ENCODE measurements at regions not wholly inside any gene's neighbourhood (a gene's known extent, or its start where the extent isn't known, plus 50 kb on each side); places are given as distances from the start of the nearest gene placed in this dataset.

- Histone ChIP-seq H2AFZ (replicated peaks; ENCODE audit: low read length, poor library complexity) (no peak overlapping the region), H2AK5ac (ENCODE audit: low read depth, low read length) (no peak overlapping the region), H2BK15ac (ENCODE audit: low read depth, low read length) (no peak overlapping the region), H3K4me2 (ENCODE audit: low read depth, low read length) (no peak overlapping the region), H3K27ac (ENCODE audit: insufficient read depth, low read length) (no peak overlapping the region), H3K4ac (ENCODE audit: low read depth, low read length) (no peak overlapping the region), H2AK9ac (replicated peaks; ENCODE audit: low read depth, low read length, poor library complexity) (no peak overlapping the region), H2BK120ac (ENCODE audit: low read depth, low read length) (no peak overlapping the region), H3K36me3 (ENCODE audit: control insufficient read depth, insufficient read depth, low read length) (no peaks in the 10 kb centered on the region), H3K4me1 (ENCODE audit: control insufficient read depth, insufficient read depth, low read length) (no peaks in the 10 kb centered on the region), H3K14ac (replicated peaks; ENCODE audit: low read depth, low read length) (no peak overlapping the region), H3K4me3 (ENCODE audit: insufficient read depth, low read depth, low read length) (no peak overlapping the region), H3K18ac (ENCODE audit: low read depth, low read length) (no peak overlapping the region), H4K91ac (ENCODE audit: insufficient read depth, low read depth, low read length) (no peak overlapping the region), H3K56ac (ENCODE audit: extremely low read depth, insufficient read depth, low read length) (no peak overlapping the region), H2BK20ac (ENCODE audit: low read depth, low read length) (no peak overlapping the region), H4K20me1 (ENCODE audit: insufficient read depth, low read length) (no peaks in the 10 kb centered on the region), H3K23ac (ENCODE audit: low read depth, low read length) (no peak overlapping the region), H2BK5ac (ENCODE audit: low read depth, low read length, poor library complexity, severe bottlenecking) (no peak overlapping the region), H4K5ac (ENCODE audit: low read depth, low read length) (no peak overlapping the region), H3K9me3 (ENCODE audit: control insufficient read depth, insufficient read depth, low read length) (no peaks in the 10 kb centered on the region), H3K9ac (ENCODE audit: low read depth, low read length) (no peak overlapping the region), H4K8ac (ENCODE audit: low read depth in 2 of 2, low read length in 2 of 2) (no peak overlapping the region), H3K79me1 (ENCODE audit: low read depth in 1 of 2, low read length in 2 of 2) (no peaks in the 10 kb centered on the region), H3K9me1 (ENCODE audit: insufficient read depth, low read length) (no peaks in the 10 kb centered on the region), H3K27me3 (ENCODE audit: control insufficient read depth, insufficient read depth, low read length) (no peaks in the 10 kb centered on the region)
- in situ Hi-C loops (cut with MboI; ENCODE audit: low sequenced_read_pairs): no loop called here
- ChIA-PET CTCF (no interaction called here), POLR2A (ENCODE audit: unreplicated experiment) (no interaction called here)
- TF ChIP-seq MAFK (IDR thresholded peaks at IDR 0.05; ENCODE audit: low read depth, low read length): no peak
- TF ChIP-seq USF2 (IDR thresholded peaks at IDR 0.05; ENCODE audit: low read depth, low read length): no peak
- TF ChIP-seq FOS (IDR thresholded peaks at IDR 0.05; ENCODE audit: low read depth, low read length): no peak
- TF ChIP-seq CEBPB (IDR thresholded peaks at IDR 0.05; ENCODE audit: low read depth, low read length): no peak
- TF ChIP-seq BHLHE40 (IDR thresholded peaks at IDR 0.05; ENCODE audit: low read depth, low read length): no peak
- no peak for TF ChIP-seq RAD21 (IDR thresholded peaks at IDR 0.05; ENCODE audit: low read length)
- no peak for TF ChIP-seq CHD1 (IDR thresholded peaks at IDR 0.05; ENCODE audit: low read depth, low read length)
- no peak for TF ChIP-seq NFE2L2 (IDR thresholded peaks at IDR 0.05; ENCODE audit: low read depth, low read length)
- no peak for TF ChIP-seq MXI1 (IDR thresholded peaks at IDR 0.05; ENCODE audit: borderline replicate concordance, low read depth, low read length)
- TF ChIP-seq MAZ (IDR thresholded peaks at IDR 0.05; ENCODE audit: borderline replicate concordance, low read depth, low read length): no peak
- no peak for TF ChIP-seq POLR2A (IDR thresholded peaks at IDR 0.05; ENCODE audit: low read depth, low read length)
- TF ChIP-seq CTCF (conservative IDR thresholded peaks at IDR 0.05; ENCODE audit: low read depth, low read length): no peak
- no peak for TF ChIP-seq SMC3 (IDR thresholded peaks at IDR 0.05; ENCODE audit: low read depth, low read length)
- no peak for TF ChIP-seq RCOR1 (IDR thresholded peaks at IDR 0.05; ENCODE audit: insufficient replicate concordance, low read length)
- no peak for TF ChIP-seq RFX5 (IDR thresholded peaks at IDR 0.05; ENCODE audit: low read depth, low read length)
- TF ChIP-seq ELK1 (IDR thresholded peaks at IDR 0.05; ENCODE audit: borderline replicate concordance, low read depth, low read length): no peak
- dilution Hi-C loops (cut with HindIII; ENCODE audit: low sequenced_read_pairs, unreplicated experiment): no loop called here
- BruUV-seq (replicated peaks): no TSS peak
- no peak for DNase-seq
- no CpG with 5 or more reads among the region's 3 CpGs for WGBS, 2 experiments (ENCODE audit: extremely low coverage in 2 of 2, insufficient read length in 1 of 2)
- ATAC-seq (ENCODE audit: low read depth): no peak
- intact Hi-C loops (cut with micrococcal nuclease): no loop called here
These were observed 129.1 kb downstream of the KBTBD8 start for GRCh38 chr3:67127254-67127653.
